A549 (cell line): ENCODE measurements at regions not wholly inside any gene's neighbourhood (a gene's known extent, or its start where the extent isn't known, plus 50 kb on each side); places are given as distances from the start of the nearest gene placed in this dataset.

Source experiments
- HOXA7 ChIP-seq: fragments of 250-450 bp; sonication (Bioruptor Pico); IDR thresholded peaks from 2 replicates; pipeline ENCODE4 v1.5.0; 2020; ENCODE audit warnings: mild to moderate bottlenecking, moderate library complexity
- TF ChIP-seq, protein P1 (sequence below): fragments of >200 bp; sonication (Bioruptor Twin); formaldehyde crosslinking; IDR thresholded peaks from 3 replicates; pipeline ENCODE4 v1.5.1; 2016

DNA sequence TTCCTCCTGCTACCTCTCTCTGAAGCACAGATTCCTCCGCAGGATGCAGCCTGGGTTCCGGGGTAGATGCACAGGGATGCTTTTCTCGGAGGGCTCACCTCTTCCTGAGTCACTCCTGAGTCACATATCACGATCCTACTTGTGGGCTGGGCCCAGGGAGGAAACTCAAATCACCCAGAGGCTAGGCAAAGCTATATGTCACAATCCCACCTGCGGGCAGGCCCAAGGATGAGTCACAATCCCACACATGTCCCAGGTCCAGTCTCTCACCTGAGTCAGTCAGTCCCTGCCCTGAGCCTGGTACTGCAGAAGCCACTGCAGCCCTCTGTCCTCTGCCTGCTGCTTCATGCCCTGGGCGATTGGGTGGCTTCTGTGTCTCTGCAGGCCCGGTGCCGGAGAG is 149.0 kb upstream of the GSC start:
- no peak for TF ChIP-seq HOXA7 (CRISPR knock-in tag)
- TF ChIP-seq, protein P1, sequence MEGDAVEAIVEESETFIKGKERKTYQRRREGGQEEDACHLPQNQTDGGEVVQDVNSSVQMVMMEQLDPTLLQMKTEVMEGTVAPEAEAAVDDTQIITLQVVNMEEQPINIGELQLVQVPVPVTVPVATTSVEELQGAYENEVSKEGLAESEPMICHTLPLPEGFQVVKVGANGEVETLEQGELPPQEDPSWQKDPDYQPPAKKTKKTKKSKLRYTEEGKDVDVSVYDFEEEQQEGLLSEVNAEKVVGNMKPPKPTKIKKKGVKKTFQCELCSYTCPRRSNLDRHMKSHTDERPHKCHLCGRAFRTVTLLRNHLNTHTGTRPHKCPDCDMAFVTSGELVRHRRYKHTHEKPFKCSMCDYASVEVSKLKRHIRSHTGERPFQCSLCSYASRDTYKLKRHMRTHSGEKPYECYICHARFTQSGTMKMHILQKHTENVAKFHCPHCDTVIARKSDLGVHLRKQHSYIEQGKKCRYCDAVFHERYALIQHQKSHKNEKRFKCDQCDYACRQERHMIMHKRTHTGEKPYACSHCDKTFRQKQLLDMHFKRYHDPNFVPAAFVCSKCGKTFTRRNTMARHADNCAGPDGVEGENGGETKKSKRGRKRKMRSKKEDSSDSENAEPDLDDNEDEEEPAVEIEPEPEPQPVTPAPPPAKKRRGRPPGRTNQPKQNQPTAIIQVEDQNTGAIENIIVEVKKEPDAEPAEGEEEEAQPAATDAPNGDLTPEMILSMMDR: no peak
